Bronchial epithelial cell (primary cell): ENCODE measurements at regions not wholly inside any gene's neighbourhood (a gene's known extent, or its start where the extent isn't known, plus 50 kb on each side); places are given as distances from the start of the nearest gene placed in this dataset.
"Not testable (repeated sequence)": the region's sequence is repeated elsewhere in the genome, so short reads cannot be mapped to it uniquely, and the experiment has no call there.

ENCODE experiments used
- DNase-seq: peaks from one replicate; pipeline ENCODE4 v3.0.0-alpha.2; 2010; ENCODE audit warnings: low read depth
- FAIRE-seq: peaks from 2 replicates; lab custom pipeline; 2011; peaks lifted over from hg19 to GRCh38; lab: Jason Lieb, UNC
- H3K27me3 ChIP-seq: 2 replicates; pipeline ENCODE4 v1.5.1; 2011; ENCODE audit warnings: low read length; ENCODE audit not compliant: control insufficient read depth, insufficient read depth
- H3K36me3 ChIP-seq: 2 replicates; pipeline ENCODE4 v1.5.1; 2011; ENCODE audit warnings: low read length; ENCODE audit not compliant: control insufficient read depth, insufficient read depth
- H3K4me3 ChIP-seq: 2 replicates; pipeline ENCODE4 v1.5.1; 2011; ENCODE audit warnings: mild to moderate bottlenecking, low read depth, low read length, control low read depth
- TF ChIP-seq, protein P1 (sequence below): IDR thresholded peaks from 2 replicates; pipeline ENCODE4 v1.5.1; 2011; ENCODE audit warnings: mild to moderate bottlenecking, moderate library complexity, low read length, control low read depth, inconsistent platforms; ENCODE audit not compliant: insufficient read depth, severe bottlenecking

DNA sequence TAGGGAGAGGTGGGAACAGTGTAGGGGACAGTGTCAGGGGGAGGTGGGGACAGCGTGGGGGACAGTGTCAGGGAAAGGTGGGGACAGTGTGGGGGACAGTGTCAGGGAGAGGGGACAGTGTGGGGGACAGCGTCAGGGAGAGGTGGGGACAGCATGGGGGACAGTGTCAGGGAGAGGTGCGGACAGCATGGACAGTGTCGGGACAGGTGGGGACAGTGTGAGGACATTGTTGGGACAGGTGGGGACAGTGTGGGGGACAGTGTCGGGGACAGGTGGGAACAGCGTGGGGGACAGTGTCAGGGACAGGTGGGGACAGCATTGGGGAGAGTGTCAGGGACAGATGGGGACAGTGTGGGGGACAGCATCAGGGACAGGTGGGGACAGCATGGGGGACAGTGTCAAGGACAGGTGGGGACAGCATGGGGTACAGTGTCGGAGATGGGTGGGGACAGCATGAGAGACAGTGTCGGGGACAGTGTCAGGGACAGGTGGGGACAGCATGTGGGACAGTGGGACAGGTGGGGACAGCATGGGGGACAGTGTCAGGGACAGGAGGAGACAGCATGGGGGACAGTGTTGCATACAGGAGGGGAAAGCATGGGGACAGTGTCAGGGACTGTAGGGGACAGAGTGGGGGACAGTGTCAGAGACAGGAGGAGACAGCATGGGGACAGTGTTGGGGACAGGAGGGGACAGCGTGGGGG is 139.0 kb downstream of the TMEM121 start:
- FAIRE-seq, result no peak
- no peaks in the 10 kb centered on the region for H3K27me3 ChIP-seq
- DNase-seq, result no peak
- no peak overlapping the region for H3K4me3 ChIP-seq
- TF ChIP-seq, protein P1, sequence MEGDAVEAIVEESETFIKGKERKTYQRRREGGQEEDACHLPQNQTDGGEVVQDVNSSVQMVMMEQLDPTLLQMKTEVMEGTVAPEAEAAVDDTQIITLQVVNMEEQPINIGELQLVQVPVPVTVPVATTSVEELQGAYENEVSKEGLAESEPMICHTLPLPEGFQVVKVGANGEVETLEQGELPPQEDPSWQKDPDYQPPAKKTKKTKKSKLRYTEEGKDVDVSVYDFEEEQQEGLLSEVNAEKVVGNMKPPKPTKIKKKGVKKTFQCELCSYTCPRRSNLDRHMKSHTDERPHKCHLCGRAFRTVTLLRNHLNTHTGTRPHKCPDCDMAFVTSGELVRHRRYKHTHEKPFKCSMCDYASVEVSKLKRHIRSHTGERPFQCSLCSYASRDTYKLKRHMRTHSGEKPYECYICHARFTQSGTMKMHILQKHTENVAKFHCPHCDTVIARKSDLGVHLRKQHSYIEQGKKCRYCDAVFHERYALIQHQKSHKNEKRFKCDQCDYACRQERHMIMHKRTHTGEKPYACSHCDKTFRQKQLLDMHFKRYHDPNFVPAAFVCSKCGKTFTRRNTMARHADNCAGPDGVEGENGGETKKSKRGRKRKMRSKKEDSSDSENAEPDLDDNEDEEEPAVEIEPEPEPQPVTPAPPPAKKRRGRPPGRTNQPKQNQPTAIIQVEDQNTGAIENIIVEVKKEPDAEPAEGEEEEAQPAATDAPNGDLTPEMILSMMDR, result no peak
- H3K36me3 ChIP-seq, result no peaks in the 10 kb centered on the region

DNA sequence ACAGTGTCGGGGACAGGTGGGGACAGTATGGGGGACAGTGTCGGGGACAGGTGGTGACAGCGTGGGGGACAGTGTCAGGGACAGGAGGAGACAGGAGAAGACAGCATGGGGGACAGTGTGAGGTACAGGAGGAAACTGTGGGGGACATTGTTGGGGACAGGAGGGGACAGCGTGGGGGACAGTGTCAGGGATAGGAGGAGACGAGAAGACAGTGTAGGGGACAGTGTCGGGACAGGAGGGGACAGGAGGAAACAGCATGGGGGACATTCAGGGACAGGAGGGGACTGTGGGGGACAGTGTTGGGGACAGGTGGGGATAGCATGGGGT is 139.5 kb downstream of the TMEM121 start:
- DNase-seq, result no peak
- Histone ChIP-seq H3K4me3 (no peak overlapping the region), H3K27me3 (no peaks in the 10 kb centered on the region), H3K36me3 (no peaks in the 10 kb centered on the region)
- TF ChIP-seq, protein P1, result no peak
- FAIRE-seq, result no peak

DNA sequence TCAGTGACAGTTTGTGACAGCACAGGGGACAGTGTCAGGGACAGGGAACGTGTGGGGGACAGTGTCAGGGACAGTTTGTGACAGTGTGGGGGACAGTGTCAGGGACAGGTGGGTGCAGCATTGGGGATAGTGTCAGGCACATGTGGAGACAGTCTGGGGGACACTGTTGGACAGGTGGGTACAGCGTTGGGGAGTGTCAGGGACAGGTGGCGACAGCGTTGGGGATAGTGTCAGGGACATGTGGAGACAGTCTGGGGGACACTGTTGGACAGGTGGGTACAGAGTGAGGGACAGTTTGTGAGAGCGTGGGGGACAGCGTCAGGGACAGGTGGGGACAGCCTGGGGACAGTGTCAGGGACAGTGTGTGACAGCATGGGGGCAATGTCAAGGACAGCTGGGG is 140.0 kb downstream of the TMEM121 start:
- Histone ChIP-seq H3K27me3 (no peaks in the 10 kb centered on the region), H3K36me3 (no peaks in the 10 kb centered on the region), H3K4me3 (no peak overlapping the region)
- TF ChIP-seq, protein P1, result no peak
- no peak for DNase-seq
- FAIRE-seq, result no peak

DNA sequence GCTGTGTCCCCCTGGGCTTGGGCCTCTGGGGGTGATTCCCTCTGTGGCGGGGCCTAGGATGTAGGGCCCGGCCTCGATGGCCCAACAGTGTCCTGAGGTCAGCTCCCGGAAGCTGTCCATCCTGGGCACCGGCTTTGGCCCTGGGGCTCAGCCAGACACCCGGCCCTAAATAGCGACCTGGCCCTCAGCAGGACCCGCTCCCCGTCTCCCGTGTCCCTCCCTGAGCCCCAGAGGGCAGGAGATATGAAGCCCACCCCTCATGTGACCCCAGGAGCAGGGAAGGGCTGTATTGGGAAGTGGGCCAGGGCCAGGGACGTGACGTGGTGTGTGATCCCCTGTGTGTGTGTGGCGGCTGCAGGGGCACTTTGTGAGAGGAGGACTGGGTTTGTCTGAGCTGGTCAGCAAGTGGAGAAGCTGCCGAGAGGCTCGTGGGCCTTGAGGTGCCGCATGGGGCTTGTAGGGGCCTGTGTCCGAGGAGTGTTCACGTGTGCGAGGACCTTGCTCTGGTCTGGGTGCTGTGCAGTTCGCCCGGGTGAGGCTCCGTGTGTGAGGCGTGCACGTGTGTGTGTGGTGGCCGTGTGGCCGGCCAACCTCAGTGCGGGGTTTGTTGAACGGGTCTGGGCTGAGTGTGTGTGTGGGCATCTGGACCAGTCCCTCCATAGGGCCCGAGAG is 140.7 kb downstream of the TMEM121 start:
- FAIRE-seq, H3K4me3 ChIP-seq, H3K27me3 ChIP-seq, DNase-seq, H3K36me3 ChIP-seq: not testable (repeated sequence)

DNA sequence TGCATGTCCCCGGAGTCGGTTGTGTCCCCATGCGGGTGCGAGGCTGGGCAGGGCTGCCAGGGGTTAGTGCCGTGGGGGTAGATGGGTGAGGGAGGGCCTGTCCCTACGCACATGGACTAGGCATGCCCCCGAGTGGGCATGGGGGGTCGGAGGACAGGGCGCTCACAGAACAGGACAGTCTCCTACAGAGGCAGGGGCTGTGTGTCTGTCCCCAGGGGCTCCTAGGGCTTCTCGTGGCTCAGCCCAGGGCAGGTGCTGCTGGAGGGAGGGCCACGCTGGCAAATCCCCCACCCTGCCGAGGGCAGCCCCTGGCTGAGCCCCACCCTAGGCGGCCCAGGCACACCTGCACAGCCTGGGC is 141.3 kb downstream of the TMEM121 start:
- FAIRE-seq, H3K27me3 ChIP-seq, H3K36me3 ChIP-seq, DNase-seq, H3K4me3 ChIP-seq: not testable (repeated sequence)

DNA sequence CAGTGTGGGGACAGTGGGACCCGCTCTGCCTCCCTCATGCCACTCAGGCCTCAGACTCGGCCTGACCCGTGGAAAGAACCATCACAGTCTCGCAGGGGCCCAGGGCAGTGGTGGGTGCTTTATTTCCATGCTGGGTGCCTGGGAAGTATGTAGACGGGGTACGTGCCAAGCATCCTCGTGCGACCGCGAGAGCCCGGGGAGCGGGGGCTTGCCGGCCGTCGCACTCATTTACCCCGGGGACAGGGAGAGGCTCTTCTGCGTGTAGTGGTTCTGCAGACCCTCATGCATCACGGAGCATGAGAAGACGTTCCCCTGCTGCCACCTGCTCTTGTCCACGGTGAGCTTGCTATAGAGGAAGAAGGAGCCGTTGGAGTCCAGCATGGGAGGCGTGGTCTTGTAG is 141.6 kb downstream of the TMEM121 start:
- not testable (repeated sequence) for FAIRE-seq, H3K4me3 ChIP-seq, DNase-seq, H3K27me3 ChIP-seq, H3K36me3 ChIP-seq

DNA sequence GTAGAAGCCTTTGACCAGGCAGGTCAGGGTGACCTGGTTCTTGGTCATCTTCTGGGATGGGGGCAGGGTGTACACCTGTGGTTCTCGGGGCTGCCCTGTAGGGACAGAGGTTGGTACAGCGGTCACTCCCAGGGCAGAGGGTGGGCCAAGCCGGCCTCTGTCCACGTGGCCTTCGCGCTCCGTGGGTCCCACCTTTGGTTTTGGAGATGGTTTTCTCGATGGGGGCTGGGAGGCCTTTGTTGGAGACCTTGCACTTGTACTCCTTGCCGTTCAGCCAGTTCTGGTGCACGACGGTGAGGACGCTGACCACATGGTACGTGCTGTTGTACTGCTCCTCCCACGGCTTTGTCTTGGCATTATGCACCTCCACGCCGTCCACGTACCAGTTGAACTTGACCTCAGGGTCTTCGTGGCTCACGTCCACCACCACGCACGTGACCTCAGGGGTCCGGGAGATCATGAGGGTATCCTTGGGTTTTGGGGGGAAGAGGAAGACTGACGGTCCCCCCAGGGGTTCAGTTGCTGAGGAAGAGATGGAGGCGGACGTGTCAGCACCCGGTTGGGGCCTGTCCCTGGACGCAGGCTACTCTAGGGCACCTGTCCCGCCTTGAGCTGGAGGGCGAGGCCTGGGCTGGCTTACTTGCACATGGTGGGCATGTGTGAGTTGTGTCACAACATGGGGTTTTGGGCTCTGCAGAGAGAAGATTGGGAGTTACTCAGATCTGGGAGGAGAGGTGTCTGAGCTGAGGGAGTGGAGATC is 142.3 kb downstream of the TMEM121 start:
- DNase-seq, result not testable (repeated sequence)

DNA sequence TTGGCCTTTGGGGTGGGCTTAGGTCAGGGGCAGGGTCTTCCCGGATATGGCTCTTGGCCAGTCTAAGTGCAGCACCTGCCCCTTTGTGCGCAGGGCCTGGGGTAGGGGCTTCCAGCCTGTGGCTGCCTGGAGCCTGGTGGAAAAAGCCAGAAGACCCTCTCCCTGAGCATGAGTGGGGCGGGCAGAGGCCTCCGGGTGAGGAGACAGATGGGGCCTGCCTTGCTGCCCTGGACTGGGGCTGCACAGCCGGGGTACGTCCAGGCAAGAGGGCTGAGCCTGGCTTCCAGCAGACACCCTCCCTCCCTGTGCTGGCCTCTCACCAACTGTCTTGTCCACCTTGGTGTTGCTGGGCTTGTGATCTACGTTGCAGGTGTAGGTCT is 142.8 kb downstream of the TMEM121 start:
- not testable (repeated sequence) for H3K36me3 ChIP-seq, DNase-seq, FAIRE-seq, H3K27me3 ChIP-seq, H3K4me3 ChIP-seq

More for the DNA sequence above, 142.3 kb downstream of the TMEM121 start:
- not testable (repeated sequence) for H3K27me3 ChIP-seq, H3K36me3 ChIP-seq, H3K4me3 ChIP-seq
- FAIRE-seq, result peak; percentile 23

DNA sequence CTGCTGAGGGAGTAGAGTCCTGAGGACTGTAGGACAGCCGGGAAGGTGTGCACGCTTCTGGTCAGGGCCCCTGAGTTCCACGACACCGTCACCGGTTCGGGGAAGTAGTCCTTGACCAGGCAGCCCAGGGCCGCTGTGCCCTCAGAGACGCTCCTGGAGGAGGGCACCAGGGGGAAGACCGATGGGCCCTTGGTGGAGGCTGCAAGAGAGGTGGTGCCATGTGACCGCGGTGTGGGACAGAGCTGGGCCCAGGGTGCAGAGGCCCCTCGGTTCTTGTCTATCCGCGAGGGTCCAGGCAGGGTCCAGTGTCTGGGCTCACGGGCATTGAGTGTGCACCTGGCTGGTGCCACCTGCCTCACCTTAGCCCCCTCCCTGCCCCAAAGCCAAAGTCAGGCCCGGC is 143.3 kb downstream of the TMEM121 start:
- not testable (repeated sequence) for H3K27me3 ChIP-seq, DNase-seq, H3K4me3 ChIP-seq, FAIRE-seq, H3K36me3 ChIP-seq

DNA sequence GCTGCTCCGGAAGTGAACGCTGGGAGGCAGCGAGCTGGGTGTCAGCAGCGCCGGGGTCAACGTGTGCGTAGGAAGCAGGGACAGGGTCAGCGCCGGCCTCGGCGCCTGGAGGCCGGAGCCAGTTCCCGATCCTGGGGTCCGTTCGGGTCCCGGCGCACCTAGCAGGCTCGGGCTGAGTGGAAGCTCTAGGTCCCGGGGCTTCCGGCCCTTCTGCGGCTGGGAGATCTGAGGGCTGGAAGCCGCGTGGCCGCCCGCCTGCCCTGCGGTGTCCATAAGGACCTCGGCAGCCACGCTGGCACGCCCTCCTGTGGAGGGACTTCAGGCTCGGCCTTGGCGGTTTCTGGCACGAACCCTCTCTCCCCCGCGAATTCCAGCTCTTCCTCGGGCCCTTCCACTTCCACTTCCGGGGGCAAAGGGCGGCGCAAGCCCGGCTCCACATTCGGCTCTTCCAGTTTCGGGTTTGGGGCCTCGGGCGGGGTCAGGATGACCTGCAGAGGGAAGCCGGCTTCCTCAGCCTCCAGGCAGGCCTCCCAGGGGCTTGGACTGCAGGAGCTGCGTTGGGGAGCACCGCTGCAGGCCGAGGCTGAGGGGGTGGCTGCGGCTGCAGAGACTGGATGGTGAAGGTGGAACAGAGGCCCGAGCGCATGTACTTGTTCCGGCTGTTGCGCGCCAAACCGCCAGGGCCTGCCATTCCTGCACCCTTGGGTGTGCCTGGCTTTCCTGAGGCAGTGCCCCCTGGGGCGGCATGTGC is 146.2 kb downstream of the TMEM121 start:
- DNase-seq, H3K27me3 ChIP-seq, H3K4me3 ChIP-seq, FAIRE-seq, H3K36me3 ChIP-seq: not testable (repeated sequence)

DNA sequence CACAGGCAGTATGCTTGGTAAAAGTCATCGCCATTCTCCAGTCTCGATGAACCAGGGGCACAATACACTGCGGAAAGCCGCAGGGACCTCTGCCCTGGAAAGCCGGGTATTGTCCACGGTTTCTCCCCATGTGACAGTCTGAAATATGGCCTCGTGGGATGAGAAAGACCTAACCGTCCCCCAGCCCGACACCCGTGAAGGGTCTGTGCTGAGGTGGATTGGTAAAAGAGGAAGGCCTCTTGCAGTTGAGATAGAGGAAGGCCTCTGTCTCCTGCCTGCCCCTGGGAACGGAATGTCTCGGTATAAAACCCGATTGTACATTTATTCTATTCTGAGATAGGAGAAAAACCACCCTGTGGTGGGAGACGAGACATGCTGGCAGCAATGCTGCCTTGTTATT is 149.1 kb downstream of the TMEM121 start:
- H3K27me3 ChIP-seq, H3K36me3 ChIP-seq, FAIRE-seq, DNase-seq, H3K4me3 ChIP-seq: not testable (repeated sequence)
